ENCODE measurements at regions not wholly inside any gene's neighbourhood (a gene's known extent, or its start where the extent isn't known, plus 50 kb on each side); places are given as distances from the start of the nearest gene placed in this dataset.

GRCh38 chr20:24770628-24771541, 178.2 kb upstream of the CST7 start:
- intact Hi-C loops (cut with DNase I), result no loop called here
- ATAC-seq (no peak), DNase-seq (ENCODE audit: low spot score) (no peak)

- DNase-seq (ENCODE audit: low spot score) (no peak), ATAC-seq (no peak)
- intact Hi-C loops (cut with DNase I), result no loop called here
These were observed 177.5 kb upstream of the CST7 start for GRCh38 chr20:24771542-24772061.

GRCh38 chr20:24772667-24773066, 176.4 kb upstream of the CST7 start:
- no peak for ATAC-seq
- no peak for DNase-seq (ENCODE audit: low spot score)
- intact Hi-C loops (cut with DNase I), result no loop called here

- no peak for DNase-seq (ENCODE audit: low spot score)
- ATAC-seq, result no peak
- intact Hi-C loops (cut with DNase I), result no loop called here
These were observed 175.9 kb upstream of the CST7 start for GRCh38 chr20:24773168-24773567.

- DNase-seq (ENCODE audit: low spot score), result no peak
- intact Hi-C loops (cut with DNase I), result no loop called here
- no peak for ATAC-seq
These were observed 175.3 kb upstream of the CST7 start for GRCh38 chr20:24773751-24774201.

- intact Hi-C loops (cut with DNase I), result no loop called here
- ATAC-seq, result no peak
- no peak for DNase-seq (ENCODE audit: low spot score)
These were observed 173.1 kb upstream of the CST7 start for GRCh38 chr20:24775966-24776365.

GRCh38 chr20:24776755-24777271, 172.3 kb upstream of the CST7 start:
- ATAC-seq, result no peak
- DNase-seq (ENCODE audit: low spot score), result peak; percentile 23
- intact Hi-C loops (cut with DNase I), result no loop called here

- intact Hi-C loops (cut with DNase I), result no loop called here
- DNase-seq (ENCODE audit: low spot score) (no peak), ATAC-seq (no peak)
These were observed 171.3 kb upstream of the CST7 start for GRCh38 chr20:24777746-24778145.

GRCh38 chr20:24778585-24779031, 170.5 kb upstream of the CST7 start:
- intact Hi-C loops (cut with DNase I), result no loop called here
- DNase-seq (ENCODE audit: low spot score) (peak; percentile 42), ATAC-seq (no peak)

GRCh38 chr20:24779131-24779530, 169.9 kb upstream of the CST7 start:
- DNase-seq (ENCODE audit: low spot score) (peak; percentile 21), ATAC-seq (no peak)
- intact Hi-C loops (cut with DNase I), result no loop called here

- intact Hi-C loops (cut with DNase I), result no loop called here
- no peak for ATAC-seq
- peak; percentile 18 for DNase-seq (ENCODE audit: low spot score)
These were observed 169.1 kb upstream of the CST7 start for GRCh38 chr20:24779946-24780345.

GRCh38 chr20:24780674-24781417, 168.2 kb upstream of the CST7 start:
- intact Hi-C loops (cut with DNase I), result no loop called here
- no peak for ATAC-seq
- DNase-seq (ENCODE audit: low spot score), result peak; percentile 28

GRCh38 chr20:24781418-24781980, 167.6 kb upstream of the CST7 start:
- ATAC-seq, result no peak
- intact Hi-C loops (cut with DNase I), result no loop called here
- peak; percentile 46 for DNase-seq (ENCODE audit: low spot score)

- intact Hi-C loops (cut with DNase I), result no loop called here
- ATAC-seq, result no peak
- peak; percentile 28 for DNase-seq (ENCODE audit: low spot score)
These were observed 166.8 kb upstream of the CST7 start for GRCh38 chr20:24782301-24782700.

- ATAC-seq, result no peak
- intact Hi-C loops (cut with DNase I), result no loop called here
- DNase-seq (ENCODE audit: low spot score), result no peak
These were observed 166.1 kb upstream of the CST7 start for GRCh38 chr20:24782801-24783630.

GRCh38 chr20:24783631-24784492, 165.2 kb upstream of the CST7 start:
- intact Hi-C loops (cut with DNase I), result no loop called here
- ATAC-seq (no peak), DNase-seq (ENCODE audit: low spot score) (no peak)

GRCh38 chr20:24784607-24785006, 164.5 kb upstream of the CST7 start:
- ATAC-seq, result peak; percentile 38
- DNase-seq (ENCODE audit: low spot score), result no peak
- intact Hi-C loops (cut with DNase I), result no loop called here
